ENCODE measurements at regions not wholly inside any gene's neighbourhood (a gene's known extent, or its start where the extent isn't known, plus 50 kb on each side); places are given as distances from the start of the nearest gene placed in this dataset.

- TF ChIP-seq CTCF (IDR thresholded peaks at IDR 0.05) (no peak), EZH2phosphoT487 (IDR thresholded peaks at IDR 0.05) (no peak), EZH2 (IDR thresholded peaks at IDR 0.05) (no peak)
Measured at GRCh38 chr19:29417048-29417447, 108.7 kb upstream of the VSTM2B start.
